ENCODE measurements at regions not wholly inside any gene's neighbourhood (a gene's known extent, or its start where the extent isn't known, plus 50 kb on each side); places are given as distances from the start of the nearest gene placed in this dataset.

DNA sequence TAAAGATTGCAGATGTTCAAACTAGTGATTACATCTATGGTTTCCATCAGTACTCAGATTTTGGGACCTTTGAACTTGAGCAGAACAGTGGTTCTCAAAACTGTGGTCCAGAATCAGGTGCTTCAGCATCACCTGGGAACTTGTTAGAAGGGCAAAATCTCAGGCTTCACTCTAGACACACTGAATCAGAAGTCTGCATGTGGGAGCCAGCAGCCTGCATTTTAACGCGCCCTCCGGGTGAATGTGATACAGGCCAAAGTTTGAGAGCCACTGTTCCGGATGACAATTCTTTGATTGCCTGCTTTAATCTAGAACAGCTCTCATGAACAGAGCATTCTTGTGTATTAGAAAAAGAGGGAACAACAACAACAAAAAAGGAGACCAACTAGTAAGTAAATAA, 261.7 kb downstream of the GPD2 start:
- TF ChIP-seq, protein P1, sequence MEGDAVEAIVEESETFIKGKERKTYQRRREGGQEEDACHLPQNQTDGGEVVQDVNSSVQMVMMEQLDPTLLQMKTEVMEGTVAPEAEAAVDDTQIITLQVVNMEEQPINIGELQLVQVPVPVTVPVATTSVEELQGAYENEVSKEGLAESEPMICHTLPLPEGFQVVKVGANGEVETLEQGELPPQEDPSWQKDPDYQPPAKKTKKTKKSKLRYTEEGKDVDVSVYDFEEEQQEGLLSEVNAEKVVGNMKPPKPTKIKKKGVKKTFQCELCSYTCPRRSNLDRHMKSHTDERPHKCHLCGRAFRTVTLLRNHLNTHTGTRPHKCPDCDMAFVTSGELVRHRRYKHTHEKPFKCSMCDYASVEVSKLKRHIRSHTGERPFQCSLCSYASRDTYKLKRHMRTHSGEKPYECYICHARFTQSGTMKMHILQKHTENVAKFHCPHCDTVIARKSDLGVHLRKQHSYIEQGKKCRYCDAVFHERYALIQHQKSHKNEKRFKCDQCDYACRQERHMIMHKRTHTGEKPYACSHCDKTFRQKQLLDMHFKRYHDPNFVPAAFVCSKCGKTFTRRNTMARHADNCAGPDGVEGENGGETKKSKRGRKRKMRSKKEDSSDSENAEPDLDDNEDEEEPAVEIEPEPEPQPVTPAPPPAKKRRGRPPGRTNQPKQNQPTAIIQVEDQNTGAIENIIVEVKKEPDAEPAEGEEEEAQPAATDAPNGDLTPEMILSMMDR (IDR thresholded peaks at IDR 0.05): no peak
- intact Hi-C loops (cut with DNase I; ENCODE audit: low total_unique reads): no loop called here
- peaks cover 0 to 3% (median 0%) of the 10 kb centered on the region in 4 donors for H3K4me1 ChIP-seq
- H3K27ac ChIP-seq: no peak overlapping the region
- no peaks in the 10 kb centered on the region for H3K9me3 ChIP-seq
- no peak overlapping the region for H3K4me3 ChIP-seq
- H3K36me3 ChIP-seq: no peaks in the 10 kb centered on the region
- no peak for DNase-seq
- H3K27me3 ChIP-seq: no peaks in the 10 kb centered on the region

DNA sequence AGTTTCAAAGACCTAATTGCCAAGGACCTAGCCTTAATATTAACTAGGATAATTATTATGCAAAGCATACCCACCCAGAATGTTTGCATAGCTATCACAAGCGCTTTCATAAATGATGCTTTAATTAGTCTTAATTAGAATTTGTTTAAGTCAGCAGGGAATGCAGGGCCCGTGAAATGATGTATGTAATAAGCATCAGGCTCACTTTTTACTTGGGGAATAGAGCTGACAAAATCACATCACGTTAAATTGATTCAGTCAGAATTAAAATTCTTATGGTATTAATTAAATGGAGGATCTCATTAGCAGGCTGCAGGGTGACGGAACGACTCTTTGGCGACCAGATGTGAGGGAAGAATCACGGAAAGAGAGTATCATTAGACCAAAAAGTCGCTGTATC, 264.5 kb downstream of the GPD2 start:
- no peaks in the 10 kb centered on the region for H3K36me3 ChIP-seq
- TF ChIP-seq, protein P1 (IDR thresholded peaks at IDR 0.05): no peak
- no peak for DNase-seq
- no peak overlapping the region for H3K27ac ChIP-seq
- H3K27me3 ChIP-seq: no peaks in the 10 kb centered on the region
- H3K9me3 ChIP-seq: no peaks in the 10 kb centered on the region
- peaks cover 0 to 5% (median 0%) of the 10 kb centered on the region in 4 donors for H3K4me1 ChIP-seq
- intact Hi-C loops (cut with DNase I; ENCODE audit: low total_unique reads): no loop called here
- no peak overlapping the region for H3K4me3 ChIP-seq

DNA sequence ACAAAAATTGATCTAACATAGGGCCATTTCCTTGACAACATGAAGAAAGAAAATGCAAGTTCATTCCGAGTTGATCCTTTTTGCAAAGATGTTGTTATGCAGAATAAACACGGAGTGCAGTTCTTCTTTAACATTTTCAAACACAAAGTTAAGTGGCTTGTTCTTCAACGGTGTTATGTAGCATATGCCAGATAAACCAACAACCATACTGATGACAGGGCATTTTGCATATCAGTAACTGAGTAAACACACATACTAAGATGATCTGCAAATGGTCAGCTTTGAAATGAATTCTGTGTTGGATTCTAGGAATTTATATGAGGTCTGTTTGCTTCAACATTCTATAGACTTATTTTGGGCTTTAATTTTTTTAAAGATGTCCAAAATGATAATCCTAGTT, 266.4 kb downstream of the GPD2 start:
- Histone ChIP-seq H3K36me3 (no peaks in the 10 kb centered on the region), H3K9me3 (no peaks in the 10 kb centered on the region), H3K27me3 (no peaks in the 10 kb centered on the region), H3K4me1 (peaks cover 0 to 5% (median 0%) of the 10 kb centered on the region in 4 donors), H3K4me3 (no peak overlapping the region), H3K27ac (no peak overlapping the region)
- no peak for DNase-seq
- TF ChIP-seq, protein P1 (IDR thresholded peaks at IDR 0.05): no peak
- intact Hi-C loops (cut with DNase I; ENCODE audit: low total_unique reads): no loop called here

DNA sequence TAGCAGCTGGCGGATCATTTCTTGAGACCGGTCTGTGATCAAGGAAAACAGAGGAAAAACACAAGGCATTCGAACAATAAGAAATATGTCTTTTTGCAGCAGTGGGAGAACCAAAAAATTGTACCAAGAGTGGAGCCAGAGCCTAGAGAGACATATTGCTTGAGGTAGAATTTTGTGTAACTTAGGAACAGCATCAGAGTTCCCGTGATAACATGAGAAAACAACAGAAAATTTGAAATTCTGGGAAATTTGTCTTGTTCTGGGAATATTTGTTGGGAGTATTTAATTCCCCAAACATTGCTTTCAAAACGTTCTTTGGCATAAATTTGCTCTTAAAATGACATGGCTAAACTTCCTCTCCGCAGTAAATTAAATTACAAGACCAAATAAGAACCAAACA, 267.5 kb downstream of the GPD2 start:
- TF ChIP-seq, protein P1 (IDR thresholded peaks at IDR 0.05): no peak
- DNase-seq: no peak
- Histone ChIP-seq H3K4me3 (no peak overlapping the region), H3K36me3 (no peaks in the 10 kb centered on the region), H3K27me3 (no peaks in the 10 kb centered on the region), H3K27ac (no peak overlapping the region), H3K4me1 (peaks cover 0 to 5% (median 0%) of the 10 kb centered on the region in 4 donors), H3K9me3 (no peaks in the 10 kb centered on the region)
- intact Hi-C loops (cut with DNase I; ENCODE audit: low total_unique reads): no loop called here

DNA sequence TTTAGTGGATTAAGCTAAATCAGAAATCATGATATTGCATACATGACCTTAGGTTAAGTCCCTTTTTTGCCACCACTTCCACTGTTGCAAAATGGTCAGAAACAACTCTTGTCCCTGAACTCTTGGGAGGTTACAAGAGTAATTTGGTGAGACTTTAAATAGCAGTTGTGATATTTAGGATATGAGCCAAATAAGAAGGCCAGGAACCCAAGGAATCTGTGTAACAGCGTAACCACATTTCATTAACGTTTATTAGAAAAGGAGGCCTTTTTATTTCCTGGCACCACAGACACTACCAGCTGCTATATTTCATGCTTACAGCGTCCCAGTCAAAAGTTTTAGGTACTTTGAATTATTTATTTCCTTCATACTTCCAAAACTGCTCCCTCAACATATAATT, 268.0 kb downstream of the GPD2 start:
- H3K27me3 ChIP-seq: no peaks in the 10 kb centered on the region
- no peaks in the 10 kb centered on the region for H3K9me3 ChIP-seq
- intact Hi-C loops (cut with DNase I; ENCODE audit: low total_unique reads): no loop called here
- no peak overlapping the region for H3K27ac ChIP-seq
- H3K36me3 ChIP-seq: no peaks in the 10 kb centered on the region
- DNase-seq: no peak
- H3K4me1 ChIP-seq: peaks cover 0 to 5% (median 0%) of the 10 kb centered on the region in 4 donors
- H3K4me3 ChIP-seq: no peak overlapping the region
- TF ChIP-seq, protein P1 (IDR thresholded peaks at IDR 0.05): no peak

DNA sequence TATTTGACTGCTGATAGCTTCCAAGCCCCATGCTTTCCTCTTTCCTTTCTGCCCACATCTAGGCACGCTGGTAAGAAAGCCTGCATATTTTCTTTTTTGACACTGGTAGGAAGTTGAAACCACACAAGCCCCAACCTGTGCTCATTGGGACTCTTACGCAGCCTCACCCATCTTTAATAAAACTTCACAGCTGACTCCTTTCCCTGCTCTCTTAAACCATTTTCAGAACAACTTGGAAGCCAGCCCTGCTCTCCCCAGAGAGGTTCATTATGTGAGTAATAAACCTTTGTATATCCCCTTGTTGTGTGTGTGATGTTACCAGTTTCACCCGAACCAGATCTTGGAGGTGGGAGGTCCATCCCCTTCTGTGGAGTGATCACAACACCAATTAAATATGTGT, 268.4 kb downstream of the GPD2 start:
- H3K9me3 ChIP-seq: no peaks in the 10 kb centered on the region
- intact Hi-C loops (cut with DNase I; ENCODE audit: low total_unique reads): no loop called here
- no peaks in the 10 kb centered on the region for H3K27me3 ChIP-seq
- no peak for DNase-seq
- no peaks in the 10 kb centered on the region for H3K36me3 ChIP-seq
- no peak overlapping the region for H3K4me3 ChIP-seq
- H3K27ac ChIP-seq: no peak overlapping the region
- peaks cover 0 to 5% (median 0%) of the 10 kb centered on the region in 4 donors for H3K4me1 ChIP-seq
- TF ChIP-seq, protein P1 (IDR thresholded peaks at IDR 0.05): no peak
